Left lung (tissue), 4 donors: ENCODE measurements at regions not wholly inside any gene's neighbourhood (a gene's known extent, or its start where the extent isn't known, plus 50 kb on each side); places are given as distances from the start of the nearest gene placed in this dataset.

ENCODE experiments used
- ATAC-seq: fragments of 200-7000 bp; cut with Tn5 transposase; one replicate; pipeline ENCODE4 v1.9.1; 2020; ENCODE audit warnings: moderate library complexity
- DNase-seq, 4 donors: peaks; one replicate each; pipeline ENCODE4 v3.0.0-alpha.2; 2013 to 2020
- H3K27ac ChIP-seq, 2 donors: fragments of 200-600 bp; sonication (generic) in 1 of 2; one replicate each; pipeline versions ENCODE4 v1.5.0 to v1.8.0; 2020 to 2021
- H3K27me3 ChIP-seq, 2 donors: fragments of 200-600 bp; sonication (generic) in 1 of 2; one replicate each; pipeline versions ENCODE4 v1.5.0 to v1.8.0; 2020 to 2021
- H3K36me3 ChIP-seq, 2 donors: fragments of 200-600 bp; sonication (generic) in 1 of 2; one replicate each; pipeline versions ENCODE4 v1.5.0 to v1.8.0; 2020 to 2021
- H3K4me1 ChIP-seq, 2 donors: fragments of 200-600 bp; one replicate each; pipeline ENCODE4 v1.8.0; 2021
- H3K4me3 ChIP-seq, 2 donors: fragments of 200-600 bp; sonication (generic) in 1 of 2; one replicate each; pipeline versions ENCODE4 v1.5.0 to v1.8.0; 2020 to 2021; ENCODE audit warnings: mild to moderate bottlenecking in 1 of 2
- H3K9me3 ChIP-seq, 2 donors: fragments of 200-600 bp; sonication (generic) in 1 of 2; one replicate each; pipeline versions ENCODE4 v1.5.0 to v1.8.0; 2020 to 2021
- intact Hi-C, 2 donors: fragments of 100-400 bp; cut with DNase I; formaldehyde crosslinking; loops; one replicate each; pipeline versions ENCODE4 v1.11.2 to v1.14.2; 2022
- TF ChIP-seq, protein P1 (sequence below), 2 donors: fragments of 200-600 bp; sonication (generic) in 1 of 2; IDR thresholded peaks; one replicate each; pipeline versions ENCODE4 v1.5.0 to v1.8.0; 2021; ENCODE audit warnings: antibody characterized with exemption in 2 of 2
- donor health status: DM: no; HTN: yes; CAD: no.
- donor health status: DM: no; HTN: no; CAD: no.

DNA sequence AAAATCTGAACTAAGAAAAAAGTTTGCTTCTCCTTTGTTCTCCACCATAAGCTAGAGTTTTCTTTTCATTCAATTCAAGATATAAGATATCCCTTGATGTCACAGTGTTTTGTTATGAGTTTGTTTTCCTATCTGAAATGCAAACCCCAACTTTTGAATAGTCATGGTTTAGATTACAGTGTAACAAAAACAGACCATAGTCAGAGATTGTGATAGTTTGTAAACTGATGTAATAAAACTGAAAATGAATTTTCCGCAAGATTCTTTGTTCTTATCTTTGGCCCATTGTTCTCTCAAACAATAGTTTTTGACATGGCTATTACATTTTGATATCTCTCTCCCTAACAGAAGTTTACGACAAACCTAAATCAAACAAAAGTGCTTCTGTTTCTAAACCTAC is 121.7 kb upstream of the GADL1 start:
- Histone ChIP-seq H3K4me3 (no peak overlapping the region), H3K36me3 (no peaks in the 10 kb centered on the region), H3K9me3 (peaks cover 0 to 3% of the 10 kb centered on the region in 2 donors), H3K27me3 (no peaks in the 10 kb centered on the region), H3K4me1 (no peaks in the 10 kb centered on the region), H3K27ac (no peak overlapping the region)
- TF ChIP-seq, protein P1, sequence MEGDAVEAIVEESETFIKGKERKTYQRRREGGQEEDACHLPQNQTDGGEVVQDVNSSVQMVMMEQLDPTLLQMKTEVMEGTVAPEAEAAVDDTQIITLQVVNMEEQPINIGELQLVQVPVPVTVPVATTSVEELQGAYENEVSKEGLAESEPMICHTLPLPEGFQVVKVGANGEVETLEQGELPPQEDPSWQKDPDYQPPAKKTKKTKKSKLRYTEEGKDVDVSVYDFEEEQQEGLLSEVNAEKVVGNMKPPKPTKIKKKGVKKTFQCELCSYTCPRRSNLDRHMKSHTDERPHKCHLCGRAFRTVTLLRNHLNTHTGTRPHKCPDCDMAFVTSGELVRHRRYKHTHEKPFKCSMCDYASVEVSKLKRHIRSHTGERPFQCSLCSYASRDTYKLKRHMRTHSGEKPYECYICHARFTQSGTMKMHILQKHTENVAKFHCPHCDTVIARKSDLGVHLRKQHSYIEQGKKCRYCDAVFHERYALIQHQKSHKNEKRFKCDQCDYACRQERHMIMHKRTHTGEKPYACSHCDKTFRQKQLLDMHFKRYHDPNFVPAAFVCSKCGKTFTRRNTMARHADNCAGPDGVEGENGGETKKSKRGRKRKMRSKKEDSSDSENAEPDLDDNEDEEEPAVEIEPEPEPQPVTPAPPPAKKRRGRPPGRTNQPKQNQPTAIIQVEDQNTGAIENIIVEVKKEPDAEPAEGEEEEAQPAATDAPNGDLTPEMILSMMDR (IDR thresholded peaks at IDR 0.05), result no peak
- ATAC-seq, result no peak
- DNase-seq, result no peak
- intact Hi-C loops, result no loop called here

DNA sequence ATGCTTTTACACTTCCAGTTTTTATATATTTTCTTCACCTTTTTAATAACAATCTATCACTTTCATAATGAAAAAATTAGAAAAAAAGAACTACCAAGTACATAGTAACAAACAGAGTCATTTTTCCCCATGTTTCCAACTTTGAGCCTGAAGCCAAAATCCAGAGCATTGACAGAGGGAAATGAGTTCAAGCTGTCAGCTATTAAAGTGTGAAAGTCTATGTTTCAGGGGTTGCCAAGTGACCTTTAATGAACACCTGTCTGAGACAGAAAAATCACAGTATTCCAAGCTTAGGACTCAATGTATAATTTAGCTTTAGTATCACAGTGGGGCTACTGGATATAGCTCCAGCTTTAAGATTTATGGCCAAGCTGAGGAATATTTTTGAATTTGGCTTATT is 128.3 kb upstream of the GADL1 start:
- intact Hi-C loops, result no loop called here
- H3K9me3 ChIP-seq, result peaks cover 0 to 4% of the 10 kb centered on the region in 2 donors
- no peak for DNase-seq
- no peaks in the 10 kb centered on the region for H3K4me1 ChIP-seq
- no peaks in the 10 kb centered on the region for H3K27me3 ChIP-seq
- no peaks in the 10 kb centered on the region for H3K36me3 ChIP-seq
- no peak overlapping the region for H3K27ac ChIP-seq
- H3K4me3 ChIP-seq, result no peak overlapping the region
- TF ChIP-seq, protein P1 (IDR thresholded peaks at IDR 0.05), result no peak
- no peak for ATAC-seq

DNA sequence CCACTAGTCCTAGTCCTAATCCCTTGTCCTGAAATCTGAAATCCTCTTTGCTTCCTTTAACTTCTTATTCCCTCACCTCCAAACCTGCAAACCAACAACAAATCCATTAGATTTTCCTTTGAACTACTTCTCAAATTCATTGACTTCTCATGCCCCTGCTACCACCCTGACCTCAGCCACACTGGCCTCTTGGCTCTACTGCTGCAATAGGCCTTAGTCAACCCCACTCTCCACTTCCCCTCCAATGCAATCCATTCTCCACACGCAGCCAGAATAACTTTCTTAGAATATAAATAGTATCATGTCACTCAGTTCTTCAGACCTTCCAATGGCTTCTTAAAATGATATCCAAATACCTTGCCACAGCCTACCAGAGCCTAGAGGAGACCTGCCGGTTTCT is 131.1 kb upstream of the GADL1 start:
- Histone ChIP-seq H3K4me1 (no peaks in the 10 kb centered on the region), H3K36me3 (no peaks in the 10 kb centered on the region), H3K27me3 (no peaks in the 10 kb centered on the region), H3K4me3 (no peak overlapping the region), H3K9me3 (peaks cover 0 to 12% of the 10 kb centered on the region in 2 donors), H3K27ac (no peak overlapping the region)
- ATAC-seq (no peak), DNase-seq (no peak)
- TF ChIP-seq, protein P1 (IDR thresholded peaks at IDR 0.05), result no peak
- intact Hi-C loops, result no loop called here

DNA sequence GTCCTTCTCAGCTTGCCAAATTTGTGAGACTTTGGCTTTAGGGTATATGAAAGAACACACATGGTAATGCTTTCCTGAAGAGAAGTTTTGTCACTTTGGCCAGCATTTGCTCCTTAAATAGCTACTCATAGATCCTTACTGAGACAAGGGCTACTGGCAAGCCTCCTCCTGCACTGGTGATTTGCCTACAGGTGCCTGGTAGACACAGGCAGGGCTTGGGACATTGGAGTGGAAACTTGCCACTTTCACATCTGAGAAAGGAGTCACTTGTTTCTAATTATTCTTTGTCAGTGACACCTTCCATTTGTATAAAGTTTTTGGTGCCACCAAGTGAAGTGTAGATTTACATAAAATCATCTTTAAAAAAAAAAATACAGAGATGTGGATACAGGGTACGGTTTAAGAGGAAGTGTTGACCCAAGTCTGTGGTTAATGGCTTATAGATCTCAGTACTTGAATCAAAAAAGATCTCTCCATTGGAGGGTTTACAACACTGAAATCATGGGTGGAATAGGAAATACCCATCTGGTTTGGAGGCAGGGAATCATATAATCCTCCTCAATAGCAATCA is 132.8 kb upstream of the GADL1 start:
- H3K9me3 ChIP-seq, result peaks cover 0 to 12% of the 10 kb centered on the region in 2 donors

DNA sequence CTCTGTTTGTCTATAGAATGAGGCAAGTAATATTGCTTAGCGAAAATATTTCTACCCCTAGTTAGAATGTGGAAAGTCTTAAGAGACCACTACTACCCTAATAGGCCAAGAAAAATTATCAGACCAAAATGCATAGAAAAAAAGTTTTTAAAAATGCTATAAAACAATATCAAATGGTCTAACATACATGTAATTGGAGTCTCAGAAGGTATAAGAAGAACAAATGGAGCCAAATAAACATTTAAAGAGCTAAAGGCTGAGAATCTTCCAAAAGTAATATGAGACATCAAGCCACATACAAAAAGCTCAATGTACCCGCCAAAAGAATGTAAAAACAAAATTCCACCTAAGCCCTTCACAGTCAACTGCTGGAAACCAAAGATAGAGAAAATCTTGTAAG is 133.5 kb upstream of the GADL1 start:
- no peaks in the 10 kb centered on the region for H3K36me3 ChIP-seq
- intact Hi-C loops, result no loop called here
- TF ChIP-seq, protein P1 (IDR thresholded peaks at IDR 0.05), result no peak

More for the DNA sequence above, 132.8 kb upstream of the GADL1 start:
- no peak overlapping the region for H3K27ac ChIP-seq
- TF ChIP-seq, protein P1 (IDR thresholded peaks at IDR 0.05), result no peak
- no peaks in the 10 kb centered on the region for H3K36me3 ChIP-seq
- no peaks in the 10 kb centered on the region for H3K4me1 ChIP-seq
- DNase-seq (no peak), ATAC-seq (no peak)
- H3K27me3 ChIP-seq, result no peaks in the 10 kb centered on the region
- no peak overlapping the region for H3K4me3 ChIP-seq
- intact Hi-C loops, result no loop called here

More for the DNA sequence above, 133.5 kb upstream of the GADL1 start:
- no peak for ATAC-seq
- Histone ChIP-seq H3K27me3 (no peaks in the 10 kb centered on the region), H3K9me3 (peaks cover 0 to 12% of the 10 kb centered on the region in 2 donors), H3K4me1 (no peaks in the 10 kb centered on the region), H3K27ac (no peak overlapping the region), H3K4me3 (no peak overlapping the region)
- no peak for DNase-seq
